ENCODE measurements at regions not wholly inside any gene's neighbourhood (a gene's known extent, or its start where the extent isn't known, plus 50 kb on each side); places are given as distances from the start of the nearest gene placed in this dataset.

- ATAC-seq (no peak), DNase-seq (ENCODE audit: low spot score) (no peak)
- no peak overlapping the region for H3K4me3 Mint-ChIP-seq
- H3K27me3 Mint-ChIP-seq (ENCODE audit: low read depth), result no peaks in the 10 kb centered on the region
- peaks cover 12% of the 10 kb centered on the region for H3K4me1 Mint-ChIP-seq
- peaks cover 9% of the 10 kb centered on the region for H3K9me3 Mint-ChIP-seq
- no peaks in the 10 kb centered on the region for H3K36me3 Mint-ChIP-seq
- ChIA-PET CTCF (interaction anchor here (0.8 kb wide), 1 partner anchor 72 kb away, joined by 3 read pairs; the partner anchor contains the start of gene CYP1B1), POLR2A (no interaction called here)
- no peak overlapping the region for H3K27ac Mint-ChIP-seq
- TF ChIP-seq ZNF121 (CRISPR knock-in tag; IDR thresholded peaks at IDR 0.05) (no peak), GABPB1 (CRISPR knock-in tag; IDR thresholded peaks at IDR 0.05) (peak; percentile 85)
Observed at GRCh38 chr2:38148501-38148900, 72.5 kb upstream of the CYP1B1 start.

GRCh38 chr2:38147333-38148121, 71.6 kb upstream of the CYP1B1 start:
- DNase-seq (ENCODE audit: low spot score) (no peak), ATAC-seq (no peak)
- Mint-ChIP-seq H3K4me3 (no peak overlapping the region), H3K36me3 (no peaks in the 10 kb centered on the region), H3K27me3 (ENCODE audit: low read depth) (no peaks in the 10 kb centered on the region), H3K4me1 (peaks cover 12% of the 10 kb centered on the region), H3K27ac (no peak overlapping the region), H3K9me3 (peaks cover 9% of the 10 kb centered on the region)
- CTCF ChIA-PET, result interaction anchor here (0.8 kb wide), 1 partner anchor 71 kb away, joined by 3 read pairs; the partner anchor contains the start of gene CYP1B1
- POLR2A ChIA-PET, result no interaction called here
- TF ChIP-seq GTF2I (CRISPR knock-in tag; conservative IDR thresholded peaks at IDR 0.05), result no peak
- no peak for TF ChIP-seq FOXP1 (CRISPR knock-in tag; IDR thresholded peaks at IDR 0.05; ENCODE audit: borderline replicate concordance)
- no peak for TF ChIP-seq MAX (CRISPR knock-in tag; IDR thresholded peaks at IDR 0.05)
- TF ChIP-seq, protein P1, sequence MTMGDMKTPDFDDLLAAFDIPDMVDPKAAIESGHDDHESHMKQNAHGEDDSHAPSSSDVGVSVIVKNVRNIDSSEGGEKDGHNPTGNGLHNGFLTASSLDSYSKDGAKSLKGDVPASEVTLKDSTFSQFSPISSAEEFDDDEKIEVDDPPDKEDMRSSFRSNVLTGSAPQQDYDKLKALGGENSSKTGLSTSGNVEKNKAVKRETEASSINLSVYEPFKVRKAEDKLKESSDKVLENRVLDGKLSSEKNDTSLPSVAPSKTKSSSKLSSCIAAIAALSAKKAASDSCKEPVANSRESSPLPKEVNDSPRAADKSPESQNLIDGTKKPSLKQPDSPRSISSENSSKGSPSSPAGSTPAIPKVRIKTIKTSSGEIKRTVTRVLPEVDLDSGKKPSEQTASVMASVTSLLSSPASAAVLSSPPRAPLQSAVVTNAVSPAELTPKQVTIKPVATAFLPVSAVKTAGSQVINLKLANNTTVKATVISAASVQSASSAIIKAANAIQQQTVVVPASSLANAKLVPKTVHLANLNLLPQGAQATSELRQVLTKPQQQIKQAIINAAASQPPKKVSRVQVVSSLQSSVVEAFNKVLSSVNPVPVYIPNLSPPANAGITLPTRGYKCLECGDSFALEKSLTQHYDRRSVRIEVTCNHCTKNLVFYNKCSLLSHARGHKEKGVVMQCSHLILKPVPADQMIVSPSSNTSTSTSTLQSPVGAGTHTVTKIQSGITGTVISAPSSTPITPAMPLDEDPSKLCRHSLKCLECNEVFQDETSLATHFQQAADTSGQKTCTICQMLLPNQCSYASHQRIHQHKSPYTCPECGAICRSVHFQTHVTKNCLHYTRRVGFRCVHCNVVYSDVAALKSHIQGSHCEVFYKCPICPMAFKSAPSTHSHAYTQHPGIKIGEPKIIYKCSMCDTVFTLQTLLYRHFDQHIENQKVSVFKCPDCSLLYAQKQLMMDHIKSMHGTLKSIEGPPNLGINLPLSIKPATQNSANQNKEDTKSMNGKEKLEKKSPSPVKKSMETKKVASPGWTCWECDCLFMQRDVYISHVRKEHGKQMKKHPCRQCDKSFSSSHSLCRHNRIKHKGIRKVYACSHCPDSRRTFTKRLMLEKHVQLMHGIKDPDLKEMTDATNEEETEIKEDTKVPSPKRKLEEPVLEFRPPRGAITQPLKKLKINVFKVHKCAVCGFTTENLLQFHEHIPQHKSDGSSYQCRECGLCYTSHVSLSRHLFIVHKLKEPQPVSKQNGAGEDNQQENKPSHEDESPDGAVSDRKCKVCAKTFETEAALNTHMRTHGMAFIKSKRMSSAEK (CRISPR knock-in tag; IDR thresholded peaks at IDR 0.05; ENCODE audit: borderline replicate concordance), result no peak
- TF ChIP-seq, protein P2, sequence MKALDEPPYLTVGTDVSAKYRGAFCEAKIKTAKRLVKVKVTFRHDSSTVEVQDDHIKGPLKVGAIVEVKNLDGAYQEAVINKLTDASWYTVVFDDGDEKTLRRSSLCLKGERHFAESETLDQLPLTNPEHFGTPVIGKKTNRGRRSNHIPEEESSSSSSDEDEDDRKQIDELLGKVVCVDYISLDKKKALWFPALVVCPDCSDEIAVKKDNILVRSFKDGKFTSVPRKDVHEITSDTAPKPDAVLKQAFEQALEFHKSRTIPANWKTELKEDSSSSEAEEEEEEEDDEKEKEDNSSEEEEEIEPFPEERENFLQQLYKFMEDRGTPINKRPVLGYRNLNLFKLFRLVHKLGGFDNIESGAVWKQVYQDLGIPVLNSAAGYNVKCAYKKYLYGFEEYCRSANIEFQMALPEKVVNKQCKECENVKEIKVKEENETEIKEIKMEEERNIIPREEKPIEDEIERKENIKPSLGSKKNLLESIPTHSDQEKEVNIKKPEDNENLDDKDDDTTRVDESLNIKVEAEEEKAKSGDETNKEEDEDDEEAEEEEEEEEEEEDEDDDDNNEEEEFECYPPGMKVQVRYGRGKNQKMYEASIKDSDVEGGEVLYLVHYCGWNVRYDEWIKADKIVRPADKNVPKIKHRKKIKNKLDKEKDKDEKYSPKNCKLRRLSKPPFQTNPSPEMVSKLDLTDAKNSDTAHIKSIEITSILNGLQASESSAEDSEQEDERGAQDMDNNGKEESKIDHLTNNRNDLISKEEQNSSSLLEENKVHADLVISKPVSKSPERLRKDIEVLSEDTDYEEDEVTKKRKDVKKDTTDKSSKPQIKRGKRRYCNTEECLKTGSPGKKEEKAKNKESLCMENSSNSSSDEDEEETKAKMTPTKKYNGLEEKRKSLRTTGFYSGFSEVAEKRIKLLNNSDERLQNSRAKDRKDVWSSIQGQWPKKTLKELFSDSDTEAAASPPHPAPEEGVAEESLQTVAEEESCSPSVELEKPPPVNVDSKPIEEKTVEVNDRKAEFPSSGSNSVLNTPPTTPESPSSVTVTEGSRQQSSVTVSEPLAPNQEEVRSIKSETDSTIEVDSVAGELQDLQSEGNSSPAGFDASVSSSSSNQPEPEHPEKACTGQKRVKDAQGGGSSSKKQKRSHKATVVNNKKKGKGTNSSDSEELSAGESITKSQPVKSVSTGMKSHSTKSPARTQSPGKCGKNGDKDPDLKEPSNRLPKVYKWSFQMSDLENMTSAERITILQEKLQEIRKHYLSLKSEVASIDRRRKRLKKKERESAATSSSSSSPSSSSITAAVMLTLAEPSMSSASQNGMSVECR (CRISPR knock-in tag; IDR thresholded peaks at IDR 0.05; ENCODE audit: borderline replicate concordance), result no peak
- TF ChIP-seq RELA (CRISPR knock-in tag; IDR thresholded peaks at IDR 0.05; ENCODE audit: borderline replicate concordance), result no peak
- no peak for TF ChIP-seq PRRX2 (CRISPR knock-in tag; IDR thresholded peaks at IDR 0.05)
- TF ChIP-seq, protein P3, sequence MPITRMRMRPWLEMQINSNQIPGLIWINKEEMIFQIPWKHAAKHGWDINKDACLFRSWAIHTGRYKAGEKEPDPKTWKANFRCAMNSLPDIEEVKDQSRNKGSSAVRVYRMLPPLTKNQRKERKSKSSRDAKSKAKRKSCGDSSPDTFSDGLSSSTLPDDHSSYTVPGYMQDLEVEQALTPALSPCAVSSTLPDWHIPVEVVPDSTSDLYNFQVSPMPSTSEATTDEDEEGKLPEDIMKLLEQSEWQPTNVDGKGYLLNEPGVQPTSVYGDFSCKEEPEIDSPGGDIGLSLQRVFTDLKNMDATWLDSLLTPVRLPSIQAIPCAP (CRISPR knock-in tag; IDR thresholded peaks at IDR 0.05), result no peak
- TF ChIP-seq, protein P4, sequence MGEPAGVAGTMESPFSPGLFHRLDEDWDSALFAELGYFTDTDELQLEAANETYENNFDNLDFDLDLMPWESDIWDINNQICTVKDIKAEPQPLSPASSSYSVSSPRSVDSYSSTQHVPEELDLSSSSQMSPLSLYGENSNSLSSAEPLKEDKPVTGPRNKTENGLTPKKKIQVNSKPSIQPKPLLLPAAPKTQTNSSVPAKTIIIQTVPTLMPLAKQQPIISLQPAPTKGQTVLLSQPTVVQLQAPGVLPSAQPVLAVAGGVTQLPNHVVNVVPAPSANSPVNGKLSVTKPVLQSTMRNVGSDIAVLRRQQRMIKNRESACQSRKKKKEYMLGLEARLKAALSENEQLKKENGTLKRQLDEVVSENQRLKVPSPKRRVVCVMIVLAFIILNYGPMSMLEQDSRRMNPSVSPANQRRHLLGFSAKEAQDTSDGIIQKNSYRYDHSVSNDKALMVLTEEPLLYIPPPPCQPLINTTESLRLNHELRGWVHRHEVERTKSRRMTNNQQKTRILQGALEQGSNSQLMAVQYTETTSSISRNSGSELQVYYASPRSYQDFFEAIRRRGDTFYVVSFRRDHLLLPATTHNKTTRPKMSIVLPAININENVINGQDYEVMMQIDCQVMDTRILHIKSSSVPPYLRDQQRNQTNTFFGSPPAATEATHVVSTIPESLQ (CRISPR knock-in tag; IDR thresholded peaks at IDR 0.05), result no peak
- TF ChIP-seq TEAD1 (CRISPR knock-in tag; IDR thresholded peaks at IDR 0.05), result no peak
- no peak for TF ChIP-seq HMGA2 (CRISPR knock-in tag; IDR thresholded peaks at IDR 0.05)
- TF ChIP-seq ERG (CRISPR knock-in tag; IDR thresholded peaks at IDR 0.05), result no peak
- TF ChIP-seq TEAD4 (CRISPR knock-in tag; IDR thresholded peaks at IDR 0.05), result no peak
- TF ChIP-seq, protein P5, sequence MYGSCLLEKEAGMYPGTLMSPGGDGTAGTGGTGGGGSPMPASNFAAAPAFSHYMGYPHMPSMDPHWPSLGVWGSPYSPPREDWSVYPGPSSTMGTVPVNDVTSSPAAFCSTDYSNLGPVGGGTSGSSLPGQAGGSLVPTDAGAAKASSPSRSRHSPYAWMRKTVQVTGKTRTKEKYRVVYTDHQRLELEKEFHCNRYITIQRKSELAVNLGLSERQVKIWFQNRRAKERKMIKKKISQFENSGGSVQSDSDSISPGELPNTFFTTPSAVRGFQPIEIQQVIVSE (CRISPR knock-in tag; IDR thresholded peaks at IDR 0.05; ENCODE audit: borderline replicate concordance), result no peak
- TF ChIP-seq MYBL2 (CRISPR knock-in tag; IDR thresholded peaks at IDR 0.05), result no peak
